Smooth muscle cell (in vitro differentiated cells): ENCODE measurements at regions not wholly inside any gene's neighbourhood (a gene's known extent, or its start where the extent isn't known, plus 50 kb on each side); places are given as distances from the start of the nearest gene placed in this dataset.

ENCODE experiments used
- DNase-seq: peaks from one replicate; lab custom pipeline; 2025; ENCODE audit not compliant: unreplicated experiment; lab: John Stamatoyannopoulos, UW
- H2AFZ ChIP-seq: fragments of 200-600 bp; sonication (generic); 2 replicates; pipeline ENCODE4 v1.6.0; 2016; ENCODE audit warnings: antibody characterized with exemption, low read depth, mild to moderate bottlenecking
- H3F3A ChIP-seq: fragments of 200-600 bp; sonication (generic); 2 replicates; pipeline ENCODE4 v1.6.0; 2017; ENCODE audit warnings: antibody characterized with exemption, low read depth
- H3K27ac ChIP-seq: fragments of 200-600 bp; sonication (generic); 2 replicates; pipeline ENCODE4 v1.5.1; 2016; ENCODE audit warnings: low read depth, mild to moderate bottlenecking
- H3K27me3 ChIP-seq: fragments of 200-600 bp; sonication (generic); 2 replicates; pipeline ENCODE4 v1.6.1; 2016; ENCODE audit warnings: low read depth, mild to moderate bottlenecking
- H3K36me3 ChIP-seq: fragments of 200-600 bp; sonication (generic); 2 replicates; pipeline ENCODE4 v1.5.1; 2016; ENCODE audit warnings: low read depth
- H3K4me1 ChIP-seq: fragments of 200-600 bp; sonication (generic); 2 replicates; pipeline ENCODE4 v1.5.1; 2016; ENCODE audit warnings: low read depth
- H3K4me2 ChIP-seq: fragments of 200-600 bp; sonication (generic); 2 replicates; pipeline ENCODE4 v1.6.0; 2016; ENCODE audit warnings: mild to moderate bottlenecking
- H3K4me3 ChIP-seq: fragments of 200-600 bp; sonication (generic); 2 replicates; pipeline ENCODE4 v1.5.1; 2016; ENCODE audit warnings: mild to moderate bottlenecking
- H3K79me2 ChIP-seq: fragments of 200-600 bp; sonication (generic); 2 replicates; pipeline ENCODE4 v1.6.0; 2016; ENCODE audit warnings: low read depth, mild to moderate bottlenecking
- H3K9ac ChIP-seq: fragments of 200-600 bp; sonication (generic); 2 replicates; pipeline ENCODE4 v1.6.0; 2016; ENCODE audit warnings: low read depth
- H3K9me3 ChIP-seq: fragments of 200-600 bp; sonication (generic); replicated peaks from 2 replicates; pipeline ENCODE4 v1.5.1; 2016; ENCODE audit warnings: low read depth
- H4K20me1 ChIP-seq: fragments of 200-600 bp; sonication (generic); 2 replicates; pipeline ENCODE4 v1.6.0; 2016; ENCODE audit warnings: low read depth
- WGBS: methylation state at CpG from one replicate; pipeline ENCODE4 v1.1.7; 2016; ENCODE audit warnings: low lambda C conversion rate; 5-methylcytosine and 5-hydroxymethylcytosine counted together
- TF ChIP-seq, protein P1 (sequence below): fragments of 200-600 bp; sonication (generic); IDR thresholded peaks from 2 replicates; pipeline ENCODE4 v1.5.1; 2017; ENCODE audit warnings: borderline replicate concordance, mild to moderate bottlenecking, antibody characterized with exemption; ENCODE audit not compliant: insufficient read depth, poor library complexity, severe bottlenecking

DNA sequence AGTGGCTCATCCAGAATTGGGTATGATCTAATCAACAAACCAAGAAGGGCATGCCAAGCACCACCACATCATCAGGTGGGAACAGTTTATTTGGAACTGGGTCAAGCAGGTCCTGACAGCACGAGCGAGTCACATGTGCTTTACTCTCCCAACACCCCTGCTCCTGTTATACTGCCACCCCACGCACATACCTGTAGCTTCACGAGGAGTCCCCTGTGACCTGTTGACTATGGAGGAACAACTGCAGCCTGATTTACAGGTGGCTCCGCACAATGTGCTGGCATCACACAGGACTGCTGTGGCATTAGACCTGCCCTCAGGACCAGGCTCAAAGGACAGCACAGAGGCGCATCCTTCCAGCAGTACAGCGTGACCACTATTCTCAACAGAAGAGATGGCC, 70.8 kb upstream of the LRRN2 start:
- no peak overlapping the region for H3K4me3 ChIP-seq
- TF ChIP-seq, protein P1, sequence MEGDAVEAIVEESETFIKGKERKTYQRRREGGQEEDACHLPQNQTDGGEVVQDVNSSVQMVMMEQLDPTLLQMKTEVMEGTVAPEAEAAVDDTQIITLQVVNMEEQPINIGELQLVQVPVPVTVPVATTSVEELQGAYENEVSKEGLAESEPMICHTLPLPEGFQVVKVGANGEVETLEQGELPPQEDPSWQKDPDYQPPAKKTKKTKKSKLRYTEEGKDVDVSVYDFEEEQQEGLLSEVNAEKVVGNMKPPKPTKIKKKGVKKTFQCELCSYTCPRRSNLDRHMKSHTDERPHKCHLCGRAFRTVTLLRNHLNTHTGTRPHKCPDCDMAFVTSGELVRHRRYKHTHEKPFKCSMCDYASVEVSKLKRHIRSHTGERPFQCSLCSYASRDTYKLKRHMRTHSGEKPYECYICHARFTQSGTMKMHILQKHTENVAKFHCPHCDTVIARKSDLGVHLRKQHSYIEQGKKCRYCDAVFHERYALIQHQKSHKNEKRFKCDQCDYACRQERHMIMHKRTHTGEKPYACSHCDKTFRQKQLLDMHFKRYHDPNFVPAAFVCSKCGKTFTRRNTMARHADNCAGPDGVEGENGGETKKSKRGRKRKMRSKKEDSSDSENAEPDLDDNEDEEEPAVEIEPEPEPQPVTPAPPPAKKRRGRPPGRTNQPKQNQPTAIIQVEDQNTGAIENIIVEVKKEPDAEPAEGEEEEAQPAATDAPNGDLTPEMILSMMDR, result no peak
- H2AFZ ChIP-seq, result no peak overlapping the region
- no peak overlapping the region for H3K9ac ChIP-seq
- no peaks in the 10 kb centered on the region for H4K20me1 ChIP-seq
- H3F3A ChIP-seq, result no peaks in the 10 kb centered on the region
- no peaks in the 10 kb centered on the region for H3K79me2 ChIP-seq
- no peaks in the 10 kb centered on the region for H3K9me3 ChIP-seq
- H3K4me2 ChIP-seq, result no peak overlapping the region
- H3K36me3 ChIP-seq, result no peaks in the 10 kb centered on the region
- H3K27me3 ChIP-seq, result peaks cover 9% of the 10 kb centered on the region
- peaks cover 5% of the 10 kb centered on the region for H3K4me1 ChIP-seq
- DNase-seq, result no peak
- no peak overlapping the region for H3K27ac ChIP-seq
- 93% methylated on average over 7 of the region's 7 CpGs for WGBS

DNA sequence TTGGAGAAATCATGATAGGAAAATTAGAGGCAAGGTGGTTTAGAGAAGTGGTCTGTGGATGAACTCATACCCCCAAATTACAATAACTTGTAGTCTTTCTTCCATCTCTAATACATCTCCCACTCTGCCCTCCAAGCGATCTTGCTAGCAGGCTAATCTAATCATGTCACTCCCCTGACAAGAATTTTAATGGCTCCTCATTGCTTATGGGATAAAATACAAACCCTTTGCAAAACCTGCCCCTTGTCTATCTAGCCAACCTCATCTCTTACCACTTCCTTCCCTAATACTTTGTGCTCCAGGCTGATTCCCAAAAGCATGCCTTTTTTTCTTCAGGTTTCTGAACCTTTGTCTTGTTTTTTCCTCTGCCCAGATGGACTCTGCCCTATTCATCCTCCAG, 71.3 kb upstream of the LRRN2 start:
- no peak for DNase-seq
- 94% methylated on average over 1 of the region's 1 CpG for WGBS
- H3K36me3 ChIP-seq, result no peaks in the 10 kb centered on the region
- H3K4me1 ChIP-seq, result no peaks in the 10 kb centered on the region
- H3K27me3 ChIP-seq, result peaks cover 7% of the 10 kb centered on the region
- H4K20me1 ChIP-seq, result no peaks in the 10 kb centered on the region
- no peak overlapping the region for H3K27ac ChIP-seq
- H3K79me2 ChIP-seq, result no peaks in the 10 kb centered on the region
- H3K9ac ChIP-seq, result no peak overlapping the region
- H2AFZ ChIP-seq, result no peak overlapping the region
- no peak overlapping the region for H3K4me3 ChIP-seq
- H3K4me2 ChIP-seq, result no peak overlapping the region
- TF ChIP-seq, protein P1, result no peak
- no peaks in the 10 kb centered on the region for H3K9me3 ChIP-seq
- no peaks in the 10 kb centered on the region for H3F3A ChIP-seq

DNA sequence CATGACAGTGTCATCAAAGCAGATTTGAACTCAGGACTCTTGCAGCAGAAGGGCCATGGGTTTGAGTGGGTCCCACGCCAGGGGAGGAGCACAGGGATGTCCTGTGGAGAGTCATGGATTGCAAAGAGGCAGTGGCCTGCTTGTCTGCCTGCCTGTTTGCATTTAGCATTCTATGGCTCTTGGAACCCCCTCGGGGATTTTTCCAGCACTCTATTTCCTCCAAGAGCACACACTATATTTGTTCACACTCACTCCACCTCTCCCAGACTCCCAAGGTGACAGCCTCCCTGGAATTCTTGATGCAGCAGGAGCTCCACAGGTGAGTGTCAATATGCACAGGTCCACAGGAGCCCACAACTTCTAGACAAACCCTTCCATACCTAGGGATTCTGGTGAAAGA, 73.1 kb upstream of the LRRN2 start:
- no peaks in the 10 kb centered on the region for H3F3A ChIP-seq
- peaks cover 3% of the 10 kb centered on the region for H3K27me3 ChIP-seq
- 79% methylated on average over 2 of the region's 2 CpGs for WGBS
- no peaks in the 10 kb centered on the region for H4K20me1 ChIP-seq
- H2AFZ ChIP-seq, result no peak overlapping the region
- no peak overlapping the region for H3K27ac ChIP-seq
- H3K36me3 ChIP-seq, result no peaks in the 10 kb centered on the region
- H3K9ac ChIP-seq, result no peak overlapping the region
- no peaks in the 10 kb centered on the region for H3K9me3 ChIP-seq
- H3K4me2 ChIP-seq, result no peak overlapping the region
- no peak overlapping the region for H3K4me3 ChIP-seq
- no peak for DNase-seq
- H3K4me1 ChIP-seq, result peaks cover 3% of the 10 kb centered on the region
- no peaks in the 10 kb centered on the region for H3K79me2 ChIP-seq
- TF ChIP-seq, protein P1, result no peak

DNA sequence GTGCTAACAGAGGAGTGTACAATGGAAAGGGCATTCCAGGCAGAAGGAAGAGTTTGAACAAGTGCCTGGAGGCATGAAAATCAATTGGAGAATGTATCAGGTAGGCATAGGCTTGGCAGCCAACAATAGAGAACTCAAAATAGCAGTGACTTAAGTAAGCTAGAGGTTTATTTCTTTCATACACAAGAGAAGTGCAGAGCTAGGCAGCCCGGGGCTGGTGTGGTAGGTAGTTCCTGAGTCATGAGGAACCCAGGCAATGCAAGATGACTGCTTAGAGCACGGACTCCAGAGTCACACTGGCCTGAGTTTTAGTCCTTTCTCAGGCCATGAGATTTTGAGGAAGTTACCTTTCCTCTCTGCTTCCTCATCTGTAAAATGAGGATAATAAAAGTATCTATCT, 74.8 kb upstream of the LRRN2 start:
- no peaks in the 10 kb centered on the region for H3F3A ChIP-seq
- 88% methylated on average over 2 of the region's 2 CpGs for WGBS
- no peak overlapping the region for H3K4me3 ChIP-seq
- no peaks in the 10 kb centered on the region for H3K9me3 ChIP-seq
- H3K9ac ChIP-seq, result no peak overlapping the region
- H3K27ac ChIP-seq, result no peak overlapping the region
- DNase-seq, result no peak
- H3K36me3 ChIP-seq, result no peaks in the 10 kb centered on the region
- peaks cover 8% of the 10 kb centered on the region for H3K4me1 ChIP-seq
- H3K4me2 ChIP-seq, result no peak overlapping the region
- peaks cover 5% of the 10 kb centered on the region for H3K27me3 ChIP-seq
- no peaks in the 10 kb centered on the region for H3K79me2 ChIP-seq
- no peaks in the 10 kb centered on the region for H4K20me1 ChIP-seq
- TF ChIP-seq, protein P1, result no peak
- H2AFZ ChIP-seq, result no peak overlapping the region
